HL-60 (cell line): ENCODE measurements at regions not wholly inside any gene's neighbourhood (a gene's known extent, or its start where the extent isn't known, plus 50 kb on each side); places are given as distances from the start of the nearest gene placed in this dataset.

ENCODE experiments used
- DNase-seq, 2 experiments: peaks; one replicate each; pipeline ENCODE4 v3.0.0-alpha.2; 2010 to 2020; ENCODE audit warnings: low read depth in 1 of 2, low spot score in 1 of 2
- H3K27ac ChIP-seq: fragments of 250-450 bp; sonication (Bioruptor Pico); replicated peaks from 2 replicates; pipeline ENCODE4 v1.5.1; 2020; ENCODE audit warnings: mild to moderate bottlenecking, moderate library complexity
- H3K27me3 ChIP-seq: fragments of 250-450 bp; sonication (Bioruptor Pico); 2 replicates; pipeline ENCODE4 v1.5.1; 2021; ENCODE audit warnings: mild to moderate bottlenecking, moderate library complexity; ENCODE audit not compliant: insufficient read depth, poor library complexity, severe bottlenecking
- H3K4me3 ChIP-seq: replicated peaks from 2 replicates; pipeline ENCODE4 v1.5.1; 2011; ENCODE audit warnings: mild to moderate bottlenecking, control low read depth, low read length; ENCODE audit not compliant: insufficient read depth
- GABPA ChIP-seq: IDR thresholded peaks from 2 replicates; pipeline ENCODE4 v1.6.1; 2012; ENCODE audit warnings: low read depth
- POLR2AphosphoS5 ChIP-seq: IDR thresholded peaks from 2 replicates; pipeline ENCODE4 v1.6.1; 2012; ENCODE audit warnings: low read depth
- SPI1 ChIP-seq: IDR thresholded peaks from 2 replicates; pipeline ENCODE4 v1.6.1; 2012; ENCODE audit warnings: low read depth, mild to moderate bottlenecking, borderline replicate concordance
- TF ChIP-seq, protein P1 (sequence below): IDR thresholded peaks from 2 replicates; pipeline ENCODE4 v1.6.1; 2012; ENCODE audit warnings: low read depth; ENCODE audit not compliant: insufficient replicate concordance
- TF ChIP-seq, protein P2 (sequence below): IDR thresholded peaks from one replicate; pipeline ENCODE4 v1.5.1; 2011; ENCODE audit warnings: low read length, control low read depth, inconsistent platforms; ENCODE audit not compliant: insufficient read depth

DNA sequence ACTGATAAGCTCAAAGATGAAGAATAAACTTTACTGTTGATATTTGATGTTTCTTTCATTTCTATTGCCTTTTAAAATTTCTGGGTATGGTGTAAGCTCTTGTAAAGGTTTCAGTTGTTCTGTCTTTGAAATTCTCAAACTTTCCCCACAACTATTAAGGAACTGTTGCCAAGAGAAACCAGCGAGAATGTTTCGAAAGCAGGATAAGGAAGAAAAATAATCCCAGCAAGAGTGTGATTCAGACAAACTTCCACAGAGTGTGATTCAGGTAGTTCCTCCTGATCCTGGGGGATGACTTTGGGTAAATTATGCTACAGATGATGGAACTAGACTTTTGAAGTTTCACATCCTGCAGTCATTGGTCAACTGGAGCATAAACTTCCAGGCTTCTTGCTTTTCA, 632.0 kb downstream of the NSUN3 start:
- TF ChIP-seq POLR2AphosphoS5: no peak
- no peak for TF ChIP-seq SPI1
- TF ChIP-seq, protein P1, sequence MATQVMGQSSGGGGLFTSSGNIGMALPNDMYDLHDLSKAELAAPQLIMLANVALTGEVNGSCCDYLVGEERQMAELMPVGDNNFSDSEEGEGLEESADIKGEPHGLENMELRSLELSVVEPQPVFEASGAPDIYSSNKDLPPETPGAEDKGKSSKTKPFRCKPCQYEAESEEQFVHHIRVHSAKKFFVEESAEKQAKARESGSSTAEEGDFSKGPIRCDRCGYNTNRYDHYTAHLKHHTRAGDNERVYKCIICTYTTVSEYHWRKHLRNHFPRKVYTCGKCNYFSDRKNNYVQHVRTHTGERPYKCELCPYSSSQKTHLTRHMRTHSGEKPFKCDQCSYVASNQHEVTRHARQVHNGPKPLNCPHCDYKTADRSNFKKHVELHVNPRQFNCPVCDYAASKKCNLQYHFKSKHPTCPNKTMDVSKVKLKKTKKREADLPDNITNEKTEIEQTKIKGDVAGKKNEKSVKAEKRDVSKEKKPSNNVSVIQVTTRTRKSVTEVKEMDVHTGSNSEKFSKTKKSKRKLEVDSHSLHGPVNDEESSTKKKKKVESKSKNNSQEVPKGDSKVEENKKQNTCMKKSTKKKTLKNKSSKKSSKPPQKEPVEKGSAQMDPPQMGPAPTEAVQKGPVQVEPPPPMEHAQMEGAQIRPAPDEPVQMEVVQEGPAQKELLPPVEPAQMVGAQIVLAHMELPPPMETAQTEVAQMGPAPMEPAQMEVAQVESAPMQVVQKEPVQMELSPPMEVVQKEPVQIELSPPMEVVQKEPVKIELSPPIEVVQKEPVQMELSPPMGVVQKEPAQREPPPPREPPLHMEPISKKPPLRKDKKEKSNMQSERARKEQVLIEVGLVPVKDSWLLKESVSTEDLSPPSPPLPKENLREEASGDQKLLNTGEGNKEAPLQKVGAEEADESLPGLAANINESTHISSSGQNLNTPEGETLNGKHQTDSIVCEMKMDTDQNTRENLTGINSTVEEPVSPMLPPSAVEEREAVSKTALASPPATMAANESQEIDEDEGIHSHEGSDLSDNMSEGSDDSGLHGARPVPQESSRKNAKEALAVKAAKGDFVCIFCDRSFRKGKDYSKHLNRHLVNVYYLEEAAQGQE: no peak
- no peak for TF ChIP-seq GABPA
- TF ChIP-seq, protein P2, sequence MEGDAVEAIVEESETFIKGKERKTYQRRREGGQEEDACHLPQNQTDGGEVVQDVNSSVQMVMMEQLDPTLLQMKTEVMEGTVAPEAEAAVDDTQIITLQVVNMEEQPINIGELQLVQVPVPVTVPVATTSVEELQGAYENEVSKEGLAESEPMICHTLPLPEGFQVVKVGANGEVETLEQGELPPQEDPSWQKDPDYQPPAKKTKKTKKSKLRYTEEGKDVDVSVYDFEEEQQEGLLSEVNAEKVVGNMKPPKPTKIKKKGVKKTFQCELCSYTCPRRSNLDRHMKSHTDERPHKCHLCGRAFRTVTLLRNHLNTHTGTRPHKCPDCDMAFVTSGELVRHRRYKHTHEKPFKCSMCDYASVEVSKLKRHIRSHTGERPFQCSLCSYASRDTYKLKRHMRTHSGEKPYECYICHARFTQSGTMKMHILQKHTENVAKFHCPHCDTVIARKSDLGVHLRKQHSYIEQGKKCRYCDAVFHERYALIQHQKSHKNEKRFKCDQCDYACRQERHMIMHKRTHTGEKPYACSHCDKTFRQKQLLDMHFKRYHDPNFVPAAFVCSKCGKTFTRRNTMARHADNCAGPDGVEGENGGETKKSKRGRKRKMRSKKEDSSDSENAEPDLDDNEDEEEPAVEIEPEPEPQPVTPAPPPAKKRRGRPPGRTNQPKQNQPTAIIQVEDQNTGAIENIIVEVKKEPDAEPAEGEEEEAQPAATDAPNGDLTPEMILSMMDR: no peak

DNA sequence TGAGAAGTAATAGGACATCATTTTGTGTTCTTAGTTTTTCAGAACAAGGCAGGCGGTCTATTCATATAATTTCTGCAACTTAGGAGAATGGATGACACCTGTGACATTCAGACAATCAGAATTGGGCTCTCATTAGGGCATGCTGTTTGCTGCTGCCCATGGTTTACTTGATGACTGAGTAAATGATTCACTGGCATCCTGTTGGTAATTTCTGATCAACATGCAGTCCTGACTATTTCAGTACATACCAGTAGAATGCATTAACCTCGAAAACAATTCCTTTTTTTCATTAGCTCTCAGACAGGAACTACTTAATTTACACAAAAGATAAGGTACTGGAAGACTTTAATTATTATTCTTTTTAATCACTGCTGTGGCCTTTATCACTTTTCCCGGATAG, 641.6 kb downstream of the NSUN3 start:
- no peak overlapping the region for H3K27ac ChIP-seq

More for the DNA sequence above, 632.0 kb downstream of the NSUN3 start:
- no peaks in the 10 kb centered on the region for H3K27me3 ChIP-seq
- H3K27ac ChIP-seq: no peak overlapping the region
- DNase-seq: no peak
- H3K4me3 ChIP-seq: no peak overlapping the region

GRCh38 chr3:94709249-94709902, 646.5 kb downstream of the NSUN3 start:
- H3K27ac ChIP-seq: no peak overlapping the region
- no peak for DNase-seq
- no peaks in the 10 kb centered on the region for H3K27me3 ChIP-seq
- TF ChIP-seq POLR2AphosphoS5 (no peak), SPI1 (no peak), GABPA (no peak)
- TF ChIP-seq, protein P2: no peak
- TF ChIP-seq, protein P1: no peak
- no peak overlapping the region for H3K4me3 ChIP-seq

More for the DNA sequence above, 641.6 kb downstream of the NSUN3 start:
- no peaks in the 10 kb centered on the region for H3K27me3 ChIP-seq
- no peak overlapping the region for H3K4me3 ChIP-seq
- DNase-seq: no peak
- TF ChIP-seq, protein P1: no peak
- TF ChIP-seq SPI1: no peak
- TF ChIP-seq, protein P2: no peak
- no peak for TF ChIP-seq POLR2AphosphoS5
- TF ChIP-seq GABPA: no peak
